Stimulated activated CD4-positive, alpha-beta T cell treated with anti-CD3 and anti-CD28 coated beads, TNF-alpha, amount 100 ng/mL, for 24 hours (primary cell): ENCODE measurements at regions not wholly inside any gene's neighbourhood (a gene's known extent, or its start where the extent isn't known, plus 50 kb on each side); places are given as distances from the start of the nearest gene placed in this dataset.
A peak's percentile ranks its signal among the peaks of the same experiment; 100 is the strongest.

Source experiments
- DNase-seq, 3 experiments: peaks; one replicate each; pipeline ENCODE4 v3.0.0-alpha.2; 2020; ENCODE audit warnings: low read depth in 3 of 3

- peak in 2 of 3 experiments; percentile 0 to 1 for DNase-seq
Measured at GRCh38 chrY:7240101-7240500, 328.5 kb upstream of the AMELY start.

GRCh38 chrY:7211971-7212370 lies 300.4 kb upstream of the AMELY start:
- DNase-seq: no peak

GRCh38 chrY:7204456-7204855 lies 292.9 kb upstream of the AMELY start:
- DNase-seq: no peak

GRCh38 chrY:7182591-7182990 lies 271.0 kb upstream of the AMELY start:
- DNase-seq: no peak

GRCh38 chrY:7177631-7178030 lies 266.1 kb upstream of the AMELY start:
- DNase-seq: no peak

GRCh38 chrY:7169475-7169874 lies 257.9 kb upstream of the AMELY start:
- no peak for DNase-seq

GRCh38 chrY:7141477-7141876 lies 229.9 kb upstream of the AMELY start:
- DNase-seq: no peak
